ENCODE measurements at regions not wholly inside any gene's neighbourhood (a gene's known extent, or its start where the extent isn't known, plus 50 kb on each side); places are given as distances from the start of the nearest gene placed in this dataset.
A peak's percentile ranks its signal among the peaks of the same experiment; 100 is the strongest.

GRCh38 chr10:10292501-10292900 lies 725.2 kb upstream of the CELF2 start:
- Histone ChIP-seq H3K4me3 (ENCODE audit: insufficient read length, low read depth) (no peak overlapping the region), H3K4me1 (ENCODE audit: insufficient read depth, insufficient read length) (peaks cover 3% of the 10 kb centered on the region), H3K36me3 (ENCODE audit: insufficient read depth, insufficient read length, low read length) (no peaks in the 10 kb centered on the region), H3K27me3 (ENCODE audit: insufficient read depth, insufficient read length) (no peaks in the 10 kb centered on the region), H3K9me3 (ENCODE audit: insufficient read depth, low read length) (peaks cover 4% of the 10 kb centered on the region; the same call in 1 of the 2 replicates), H3K9ac (ENCODE audit: insufficient read length, low read depth) (no peak overlapping the region)
- TF ChIP-seq ZNF274 (IDR thresholded peaks at IDR 0.05; ENCODE audit: low read depth, low read length) (no peak), YY1 (IDR thresholded peaks at IDR 0.05; ENCODE audit: insufficient read depth, insufficient read length) (no peak)
- no peak for DNase-seq (ENCODE audit: low read depth, low spot score)

GRCh38 chr10:10293041-10293440 lies 724.6 kb upstream of the CELF2 start:
- H3K36me3 ChIP-seq (ENCODE audit: insufficient read depth, insufficient read length, low read length): no peaks in the 10 kb centered on the region
- H3K27me3 ChIP-seq (ENCODE audit: insufficient read depth, insufficient read length): no peaks in the 10 kb centered on the region
- no peak overlapping the region for H3K9ac ChIP-seq (ENCODE audit: insufficient read length, low read depth)
- DNase-seq (ENCODE audit: low read depth, low spot score): no peak
- H3K9me3 ChIP-seq (ENCODE audit: insufficient read depth, low read length): peaks cover 4% of the 10 kb centered on the region; the same call in 1 of the 2 replicates
- H3K4me1 ChIP-seq (ENCODE audit: insufficient read depth, insufficient read length): peaks cover 3% of the 10 kb centered on the region
- H3K4me3 ChIP-seq (ENCODE audit: insufficient read length, low read depth): no peak overlapping the region
- no peak for TF ChIP-seq ZNF274 (IDR thresholded peaks at IDR 0.05; ENCODE audit: low read depth, low read length)
- TF ChIP-seq SUZ12 (IDR thresholded peaks at IDR 0.05; ENCODE audit: extremely low read depth, insufficient read depth, insufficient read length): no peak
- TF ChIP-seq YY1 (IDR thresholded peaks at IDR 0.05; ENCODE audit: insufficient read depth, insufficient read length): no peak

- Histone ChIP-seq H3K36me3 (ENCODE audit: insufficient read depth, insufficient read length, low read length) (no peaks in the 10 kb centered on the region), H3K4me3 (ENCODE audit: insufficient read length, low read depth) (peak overlapping the region; percentile 26), H3K4me1 (ENCODE audit: insufficient read depth, insufficient read length) (peaks cover 3% of the 10 kb centered on the region), H3K27me3 (ENCODE audit: insufficient read depth, insufficient read length) (no peaks in the 10 kb centered on the region), H3K9me3 (ENCODE audit: insufficient read depth, low read length) (peaks cover 4% of the 10 kb centered on the region; the same call in 1 of the 2 replicates), H3K9ac (ENCODE audit: insufficient read length, low read depth) (no peak overlapping the region)
- no peak for TF ChIP-seq ZNF274 (IDR thresholded peaks at IDR 0.05; ENCODE audit: low read depth, low read length)
- no peak for TF ChIP-seq SUZ12 (IDR thresholded peaks at IDR 0.05; ENCODE audit: extremely low read depth, insufficient read depth, insufficient read length)
- TF ChIP-seq YY1 (IDR thresholded peaks at IDR 0.05; ENCODE audit: insufficient read depth, insufficient read length): no peak
- peak; percentile 39 for DNase-seq (ENCODE audit: low read depth, low spot score)
Measured at GRCh38 chr10:10293481-10293951, 724.2 kb upstream of the CELF2 start.

- no peak for TF ChIP-seq YY1 (IDR thresholded peaks at IDR 0.05; ENCODE audit: insufficient read depth, insufficient read length)
- no peak for TF ChIP-seq ZNF274 (IDR thresholded peaks at IDR 0.05; ENCODE audit: low read depth, low read length)
- no peak for TF ChIP-seq SUZ12 (IDR thresholded peaks at IDR 0.05; ENCODE audit: extremely low read depth, insufficient read depth, insufficient read length)
- no peak for DNase-seq (ENCODE audit: low read depth, low spot score)
- Histone ChIP-seq H3K9me3 (ENCODE audit: insufficient read depth, low read length) (peaks cover 4% of the 10 kb centered on the region; the same call in 1 of the 2 replicates), H3K9ac (ENCODE audit: insufficient read length, low read depth) (no peak overlapping the region), H3K36me3 (ENCODE audit: insufficient read depth, insufficient read length, low read length) (no peaks in the 10 kb centered on the region), H3K4me3 (ENCODE audit: insufficient read length, low read depth) (peak overlapping the region; percentile 26), H3K27me3 (ENCODE audit: insufficient read depth, insufficient read length) (no peaks in the 10 kb centered on the region), H3K4me1 (ENCODE audit: insufficient read depth, insufficient read length) (peaks cover 3% of the 10 kb centered on the region)
Measured at GRCh38 chr10:10294184-10294880, 723.3 kb upstream of the CELF2 start.

GRCh38 chr10:10294881-10295529 lies 722.7 kb upstream of the CELF2 start:
- peak; percentile 11 for DNase-seq (ENCODE audit: low read depth, low spot score)
- TF ChIP-seq YY1 (IDR thresholded peaks at IDR 0.05; ENCODE audit: insufficient read depth, insufficient read length) (no peak), SUZ12 (IDR thresholded peaks at IDR 0.05; ENCODE audit: extremely low read depth, insufficient read depth, insufficient read length) (no peak), ZNF274 (IDR thresholded peaks at IDR 0.05; ENCODE audit: low read depth, low read length) (no peak)
- Histone ChIP-seq H3K4me1 (ENCODE audit: insufficient read depth, insufficient read length) (peaks cover 3% of the 10 kb centered on the region), H3K36me3 (ENCODE audit: insufficient read depth, insufficient read length, low read length) (no peaks in the 10 kb centered on the region), H3K4me3 (ENCODE audit: insufficient read length, low read depth) (peak overlapping the region; percentile 18), H3K27me3 (ENCODE audit: insufficient read depth, insufficient read length) (no peaks in the 10 kb centered on the region), H3K9ac (ENCODE audit: insufficient read length, low read depth) (no peak overlapping the region), H3K9me3 (ENCODE audit: insufficient read depth, low read length) (peaks cover 4% of the 10 kb centered on the region; the same call in 1 of the 2 replicates)

- no peaks in the 10 kb centered on the region for H3K36me3 ChIP-seq (ENCODE audit: insufficient read depth, insufficient read length, low read length)
- no peaks in the 10 kb centered on the region for H3K27me3 ChIP-seq (ENCODE audit: insufficient read depth, insufficient read length)
- no peak for DNase-seq (ENCODE audit: low read depth, low spot score)
- peaks cover 4% of the 10 kb centered on the region; the same call in 1 of the 2 replicates for H3K9me3 ChIP-seq (ENCODE audit: insufficient read depth, low read length)
- H3K9ac ChIP-seq (ENCODE audit: insufficient read length, low read depth): no peak overlapping the region
- TF ChIP-seq SUZ12 (IDR thresholded peaks at IDR 0.05; ENCODE audit: extremely low read depth, insufficient read depth, insufficient read length) (no peak), ZNF274 (IDR thresholded peaks at IDR 0.05; ENCODE audit: low read depth, low read length) (no peak), YY1 (IDR thresholded peaks at IDR 0.05; ENCODE audit: insufficient read depth, insufficient read length) (no peak)
- peak overlapping the region; percentile 18 for H3K4me3 ChIP-seq (ENCODE audit: insufficient read length, low read depth)
- peaks cover 3% of the 10 kb centered on the region for H3K4me1 ChIP-seq (ENCODE audit: insufficient read depth, insufficient read length)
Measured at GRCh38 chr10:10295537-10295936, 722.1 kb upstream of the CELF2 start.

- no peaks in the 10 kb centered on the region for H3K4me1 ChIP-seq (ENCODE audit: insufficient read depth, insufficient read length)
- H3K9me3 ChIP-seq (ENCODE audit: insufficient read depth, low read length): no peaks in the 10 kb centered on the region
- H3K4me3 ChIP-seq (ENCODE audit: insufficient read length, low read depth): no peak overlapping the region
- H3K9ac ChIP-seq (ENCODE audit: insufficient read length, low read depth): no peak overlapping the region
- H3K36me3 ChIP-seq (ENCODE audit: insufficient read depth, insufficient read length, low read length): no peaks in the 10 kb centered on the region
- TF ChIP-seq SUZ12 (IDR thresholded peaks at IDR 0.05; ENCODE audit: extremely low read depth, insufficient read depth, insufficient read length): no peak
- TF ChIP-seq YY1 (IDR thresholded peaks at IDR 0.05; ENCODE audit: insufficient read depth, insufficient read length): no peak
- TF ChIP-seq ZNF274 (IDR thresholded peaks at IDR 0.05; ENCODE audit: low read depth, low read length): no peak
- no peaks in the 10 kb centered on the region for H3K27me3 ChIP-seq (ENCODE audit: insufficient read depth, insufficient read length)
- DNase-seq (ENCODE audit: low read depth, low spot score): no peak
Measured at GRCh38 chr10:10302689-10303088, 715.0 kb upstream of the CELF2 start.
